Stimulated activated naive B cell treated with anti-CD40 and anti-IgM and Interleukin-4, amounts not matched to agents 10 μg/mL and 1 μg/mL and 100 μg/mL, for 72 hours (primary cell): ENCODE measurements at regions not wholly inside any gene's neighbourhood (a gene's known extent, or its start where the extent isn't known, plus 50 kb on each side); places are given as distances from the start of the nearest gene placed in this dataset.

Source experiments
- ATAC-seq, 2 donors: fragments of 150-1000 bp; cut with Tn5 transposase; replicated peaks; 2 replicates each; pipeline ENCODE4 v1.10.0; 2021; ENCODE audit warnings: moderate library complexity in 1 of 2
- DNase-seq: peaks from one replicate; pipeline ENCODE4 v3.0.0; 2021
- H3K27ac Mint-ChIP-seq: one replicate; pipeline ENCODE4 v1.8.0; 2022; ENCODE audit warnings: mild to moderate bottlenecking, mixed read lengths
- H3K27me3 Mint-ChIP-seq, 2 donors: one replicate each; pipeline ENCODE4 v1.8.0; 2022; ENCODE audit warnings: mixed read lengths in 2 of 2
- H3K36me3 Mint-ChIP-seq, 2 donors: one replicate each; pipeline ENCODE4 v1.8.0; 2022; ENCODE audit warnings: mixed read lengths in 2 of 2, mild to moderate bottlenecking in 1 of 2
- H3K4me1 Mint-ChIP-seq, 2 donors: one replicate each; pipeline ENCODE4 v1.8.0; 2022; ENCODE audit warnings: mixed read lengths in 2 of 2, mild to moderate bottlenecking in 1 of 2
- H3K4me3 Mint-ChIP-seq, 2 donors: one replicate each; pipeline ENCODE4 v1.8.0; 2022; ENCODE audit warnings: mild to moderate bottlenecking in 2 of 2, mixed read lengths in 2 of 2, moderate library complexity in 1 of 2
- H3K9me3 Mint-ChIP-seq, 2 donors: one replicate each; pipeline ENCODE4 v1.8.0; 2022; ENCODE audit warnings: mixed read lengths in 2 of 2, mild to moderate bottlenecking in 1 of 2

DNA sequence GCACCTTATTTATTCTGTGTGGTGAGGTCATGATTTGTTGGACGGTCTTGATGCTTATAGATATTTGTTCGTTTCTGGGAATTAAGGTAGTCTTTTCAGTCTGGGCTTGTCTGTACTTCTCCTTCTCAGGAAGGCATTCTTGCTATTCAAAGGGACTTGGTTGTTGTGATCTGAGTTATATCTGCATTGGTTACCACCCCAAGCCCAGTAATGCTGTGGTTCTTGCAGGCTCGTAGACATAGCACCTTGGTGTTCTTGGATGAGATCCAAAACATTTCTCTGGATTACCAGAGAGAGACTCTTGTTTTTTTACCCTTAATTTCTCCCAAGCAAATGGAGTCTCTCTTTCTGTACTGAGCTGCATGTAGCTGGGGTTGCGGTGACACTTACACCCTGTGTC is 128.0 kb upstream of the CBLB start:
- Mint-ChIP-seq H3K27me3 (no peaks in the 10 kb centered on the region), H3K27ac (no peak overlapping the region), H3K4me1 (no peaks in the 10 kb centered on the region), H3K36me3 (peaks cover 4 to 10% of the 10 kb centered on the region in 2 donors), H3K4me3 (no peak overlapping the region), H3K9me3 (peaks cover 14 to 20% of the 10 kb centered on the region in 2 donors)
- DNase-seq (no peak), ATAC-seq (no peak)

DNA sequence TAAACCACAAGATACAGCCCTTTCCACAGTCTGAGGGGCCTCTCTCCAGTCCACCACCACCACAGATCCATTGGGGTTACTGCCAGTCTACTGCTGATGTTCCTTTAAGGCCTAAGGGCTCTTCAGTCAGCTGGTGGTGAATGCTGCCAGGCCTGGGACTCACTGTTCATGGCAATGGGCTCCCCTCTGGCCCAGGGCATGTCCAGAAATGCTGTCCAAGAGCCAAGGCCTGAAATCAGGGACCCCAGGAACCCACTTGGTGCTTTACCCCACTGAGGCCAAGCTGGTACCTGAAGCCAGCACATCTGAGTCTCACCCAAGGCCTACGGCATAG is 128.6 kb upstream of the CBLB start:
- ATAC-seq = no peak
- H3K4me3 Mint-ChIP-seq = no peak overlapping the region
- H3K9me3 Mint-ChIP-seq = peaks cover 13 to 18% of the 10 kb centered on the region in 2 donors
- no peaks in the 10 kb centered on the region for H3K4me1 Mint-ChIP-seq
- peaks cover 3 to 10% of the 10 kb centered on the region in 2 donors for H3K36me3 Mint-ChIP-seq
- no peak overlapping the region for H3K27ac Mint-ChIP-seq
- DNase-seq = no peak
- H3K27me3 Mint-ChIP-seq = no peaks in the 10 kb centered on the region

DNA sequence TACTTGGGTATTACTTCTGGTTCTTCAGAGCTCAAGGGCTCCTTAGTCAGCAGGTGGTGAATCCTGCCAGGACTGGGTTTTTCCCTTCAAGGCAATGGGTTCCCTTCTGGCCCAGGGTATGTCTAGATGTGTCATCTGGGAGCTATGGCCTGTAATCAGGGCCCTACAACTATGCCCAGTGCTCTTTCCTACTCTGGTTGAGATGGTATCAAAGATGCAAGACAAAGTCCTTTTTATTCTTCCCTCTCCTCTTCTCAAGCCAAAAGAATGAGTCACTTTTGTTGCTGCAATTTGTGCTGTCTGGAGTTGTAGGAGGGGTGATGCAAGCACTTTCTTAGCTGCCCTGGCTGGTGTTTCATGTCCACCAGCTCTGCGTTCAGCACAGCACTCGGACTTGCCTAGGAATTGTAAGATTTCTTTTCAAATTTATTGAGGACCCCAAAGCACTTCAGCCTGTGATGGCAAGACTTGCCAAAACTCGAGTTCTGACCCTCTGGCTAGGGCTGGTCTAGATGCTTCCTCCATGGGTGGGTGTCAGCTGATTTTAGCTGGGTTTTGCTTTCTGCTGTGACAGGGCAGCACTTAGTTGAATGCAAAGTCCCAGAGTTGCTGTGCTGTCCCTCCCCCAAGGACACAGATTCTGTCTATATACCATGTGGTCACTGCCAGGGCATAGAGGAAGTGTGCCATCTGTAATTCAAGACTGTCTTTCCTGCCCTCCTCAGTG is 129.2 kb upstream of the CBLB start:
- no peak overlapping the region for H3K4me3 Mint-ChIP-seq
- H3K27ac Mint-ChIP-seq = no peak overlapping the region
- peaks cover 12 to 16% of the 10 kb centered on the region in 2 donors for H3K9me3 Mint-ChIP-seq
- H3K4me1 Mint-ChIP-seq = no peaks in the 10 kb centered on the region
- no peaks in the 10 kb centered on the region for H3K27me3 Mint-ChIP-seq
- H3K36me3 Mint-ChIP-seq = peaks cover 2 to 10% of the 10 kb centered on the region in 2 donors
- ATAC-seq (peak; percentile 51 to 54), DNase-seq (no peak)

DNA sequence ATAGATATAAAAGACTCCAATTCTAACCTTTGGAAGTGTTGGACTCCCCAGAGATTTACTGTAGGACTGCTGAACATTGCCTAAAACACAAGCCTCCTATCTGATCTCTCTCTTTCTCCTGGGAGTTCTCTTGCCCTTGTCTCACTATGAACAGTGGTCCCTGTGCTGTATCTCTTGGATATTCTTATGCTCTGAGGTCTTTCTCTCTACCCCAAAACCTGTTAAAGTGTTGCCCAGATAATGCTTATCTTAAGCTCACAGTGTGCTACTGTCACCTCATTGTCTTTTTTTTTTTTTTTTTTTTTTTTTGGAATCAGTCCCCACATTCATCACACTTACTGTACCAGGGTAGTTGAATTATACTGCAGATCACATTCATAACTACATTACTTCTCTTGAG is 131.0 kb upstream of the CBLB start:
- peaks cover 2 to 10% of the 10 kb centered on the region in 2 donors for H3K36me3 Mint-ChIP-seq
- H3K4me3 Mint-ChIP-seq = no peak overlapping the region
- no peaks in the 10 kb centered on the region for H3K27me3 Mint-ChIP-seq
- no peak overlapping the region for H3K27ac Mint-ChIP-seq
- H3K4me1 Mint-ChIP-seq = no peaks in the 10 kb centered on the region
- peaks cover 11 to 16% of the 10 kb centered on the region in 2 donors for H3K9me3 Mint-ChIP-seq
- no peak for ATAC-seq
- DNase-seq = no peak

DNA sequence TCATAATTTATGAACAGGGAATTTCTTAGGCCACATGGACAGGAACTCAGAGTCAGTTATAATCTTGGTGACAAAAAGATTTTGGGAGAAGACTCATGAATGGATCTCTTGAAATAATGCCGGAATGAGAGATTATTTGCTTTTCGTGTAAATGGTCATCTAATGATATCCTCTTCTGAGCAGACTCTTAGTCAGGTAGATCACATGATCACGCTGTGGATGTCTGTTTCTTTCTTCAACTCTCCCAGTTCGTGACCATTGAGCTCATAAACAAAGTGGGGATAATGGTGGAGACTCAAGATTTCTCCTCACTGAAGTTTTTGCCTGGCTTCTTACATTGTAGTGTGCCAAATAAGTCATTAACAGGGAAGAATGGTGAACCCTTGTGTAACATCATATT is 133.1 kb upstream of the CBLB start:
- H3K36me3 Mint-ChIP-seq = peaks cover 0 to 2% of the 10 kb centered on the region in 2 donors
- ATAC-seq (no peak), DNase-seq (no peak)
- H3K4me3 Mint-ChIP-seq = no peak overlapping the region
- no peaks in the 10 kb centered on the region for H3K4me1 Mint-ChIP-seq
- H3K9me3 Mint-ChIP-seq = peaks cover 5 to 8% of the 10 kb centered on the region in 2 donors
- no peak overlapping the region for H3K27ac Mint-ChIP-seq
- H3K27me3 Mint-ChIP-seq = no peaks in the 10 kb centered on the region

DNA sequence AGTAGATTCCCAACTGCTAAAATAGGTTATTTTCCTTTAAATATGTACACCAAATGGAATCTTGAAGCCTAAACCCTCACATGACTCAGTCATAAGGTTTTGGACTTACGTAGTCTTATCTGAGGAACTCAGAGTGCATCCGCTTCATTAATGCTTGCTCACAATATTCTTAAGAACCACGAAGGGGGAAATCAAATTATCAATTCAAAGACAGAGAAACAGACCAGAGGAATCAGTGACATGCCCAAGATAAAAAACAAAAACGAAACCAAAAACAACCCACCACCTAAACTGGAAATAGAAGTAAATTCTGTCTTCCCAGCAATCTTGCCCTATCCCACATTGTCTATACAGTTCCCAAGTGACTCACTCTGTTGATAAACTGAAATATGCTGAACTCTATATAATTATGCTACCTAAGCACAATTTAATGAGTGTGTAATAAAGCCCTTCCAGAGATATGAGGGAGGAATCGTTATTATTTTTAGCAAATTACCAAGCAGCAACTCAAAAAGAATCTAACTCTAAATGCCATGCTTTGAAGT is 135.4 kb upstream of the CBLB start:
- Mint-ChIP-seq H3K4me3 (no peak overlapping the region), H3K36me3 (no peaks in the 10 kb centered on the region), H3K27ac (no peak overlapping the region), H3K27me3 (no peaks in the 10 kb centered on the region), H3K9me3 (peaks cover 1 to 7% of the 10 kb centered on the region in 2 donors), H3K4me1 (no peaks in the 10 kb centered on the region)
- DNase-seq (no peak), ATAC-seq (no peak)

DNA sequence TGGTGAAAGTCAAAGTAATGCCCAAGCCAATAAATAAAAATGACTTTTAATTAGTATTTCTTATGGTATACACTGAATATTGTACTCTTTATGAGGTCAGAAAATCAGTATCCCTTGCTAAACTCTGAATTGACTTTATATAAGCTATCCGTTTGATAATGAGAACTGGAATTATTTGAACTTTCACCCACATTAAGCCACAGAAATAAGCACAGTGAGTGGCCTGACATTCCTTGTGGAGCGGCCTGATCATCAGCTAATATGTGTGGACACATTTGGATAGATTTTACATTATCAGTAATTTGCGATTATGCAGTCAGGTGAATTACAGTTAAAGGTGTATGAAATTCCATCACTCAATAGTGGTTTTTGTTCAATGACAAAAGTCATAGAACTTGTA is 136.0 kb upstream of the CBLB start:
- ATAC-seq (no peak), DNase-seq (no peak)
- H3K4me3 Mint-ChIP-seq = no peak overlapping the region
- no peaks in the 10 kb centered on the region for H3K4me1 Mint-ChIP-seq
- H3K27ac Mint-ChIP-seq = no peak overlapping the region
- H3K27me3 Mint-ChIP-seq = no peaks in the 10 kb centered on the region
- H3K36me3 Mint-ChIP-seq = no peaks in the 10 kb centered on the region
- peaks cover 1 to 5% of the 10 kb centered on the region in 2 donors for H3K9me3 Mint-ChIP-seq

DNA sequence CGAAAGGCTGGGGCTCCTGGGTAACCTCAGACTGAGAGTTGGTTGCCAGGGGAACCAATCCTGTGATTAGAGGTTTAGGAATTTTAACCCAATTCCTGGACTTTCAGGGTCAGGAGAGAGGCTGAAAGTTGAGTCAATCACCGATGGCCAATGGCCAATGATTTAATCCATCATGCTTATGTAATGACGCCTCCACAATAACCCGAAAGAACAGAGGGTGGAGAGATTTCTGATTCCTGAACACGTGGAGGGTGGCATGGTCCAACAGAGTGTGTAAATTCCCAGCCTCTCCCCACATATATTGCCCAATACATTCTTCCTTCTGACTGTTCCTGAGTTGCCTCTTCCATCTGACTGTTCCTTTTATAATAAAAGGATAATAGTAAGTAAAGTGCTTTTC is 137.2 kb upstream of the CBLB start:
- no peaks in the 10 kb centered on the region for H3K27me3 Mint-ChIP-seq

DNA sequence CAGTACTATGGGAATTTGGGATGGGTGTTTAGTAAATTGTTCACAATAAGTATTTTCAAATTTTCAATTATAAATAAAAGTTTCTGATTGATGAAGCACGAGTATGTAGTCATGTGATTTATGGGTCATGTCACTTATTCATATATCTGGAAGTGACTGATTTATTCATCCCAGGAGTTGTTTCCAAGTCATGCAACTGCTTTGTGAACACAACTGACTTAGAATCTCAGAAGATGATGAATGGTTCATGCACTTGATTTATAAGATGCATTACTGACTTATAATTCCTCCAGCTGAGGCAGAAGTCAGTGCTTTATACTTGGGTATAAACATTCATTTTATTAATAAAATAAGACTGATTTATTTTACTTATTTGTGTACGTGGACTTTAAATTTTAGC is 137.8 kb upstream of the CBLB start:
- Mint-ChIP-seq H3K4me1 (no peaks in the 10 kb centered on the region), H3K27me3 (no peaks in the 10 kb centered on the region), H3K36me3 (no peaks in the 10 kb centered on the region), H3K4me3 (no peak overlapping the region), H3K27ac (no peak overlapping the region), H3K9me3 (peaks cover 0 to 1% of the 10 kb centered on the region in 2 donors)
- ATAC-seq = no peak
- no peak for DNase-seq

More for the DNA sequence above, 137.2 kb upstream of the CBLB start:
- Mint-ChIP-seq H3K27ac (no peak overlapping the region), H3K4me1 (no peaks in the 10 kb centered on the region), H3K36me3 (no peaks in the 10 kb centered on the region), H3K9me3 (peaks cover 0 to 1% of the 10 kb centered on the region in 2 donors), H3K4me3 (no peak overlapping the region)
- no peak for DNase-seq
- ATAC-seq = no peak

DNA sequence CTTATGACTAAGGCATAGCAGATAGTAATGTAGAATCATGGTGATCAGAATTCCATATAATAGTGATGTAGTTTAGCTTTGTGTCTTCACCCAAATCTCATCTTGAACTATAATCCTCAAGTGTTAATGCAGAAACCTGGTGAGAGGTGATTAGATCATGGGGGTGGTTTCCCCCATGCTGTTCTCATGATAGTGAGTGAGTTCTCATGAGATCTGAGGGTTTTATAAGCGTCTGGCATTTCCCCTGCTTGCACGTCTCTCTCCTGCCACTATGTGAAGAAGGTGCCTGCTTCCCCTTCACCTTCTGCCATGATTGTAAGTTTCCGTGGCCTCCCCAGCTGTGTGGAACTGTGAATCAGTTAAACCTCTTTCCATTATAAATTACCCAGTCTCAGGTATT is 138.7 kb upstream of the CBLB start:
- Mint-ChIP-seq H3K36me3 (no peaks in the 10 kb centered on the region), H3K27me3 (no peaks in the 10 kb centered on the region), H3K4me3 (no peak overlapping the region), H3K9me3 (peaks cover 0 to 1% of the 10 kb centered on the region in 2 donors), H3K27ac (no peak overlapping the region), H3K4me1 (no peaks in the 10 kb centered on the region)
- ATAC-seq (no peak), DNase-seq (no peak)

DNA sequence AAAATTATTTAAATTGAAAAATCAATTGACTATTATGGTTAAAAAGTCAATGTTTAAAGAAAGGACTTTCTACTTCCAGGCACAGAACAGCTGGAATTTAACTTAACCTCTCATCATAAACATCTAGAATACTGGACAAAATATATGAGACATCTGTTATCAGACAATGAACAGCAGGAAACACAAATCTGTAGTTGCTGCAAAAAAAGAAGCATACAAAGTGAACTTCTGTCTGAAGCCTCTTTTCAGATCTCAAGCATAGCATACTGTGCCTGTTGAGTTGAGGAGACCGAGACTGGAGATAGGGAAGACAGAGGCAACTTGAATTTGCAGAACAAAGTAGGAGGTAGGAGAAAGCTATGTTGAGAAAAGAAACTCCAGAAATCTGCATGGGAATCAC is 140.0 kb upstream of the CBLB start:
- Mint-ChIP-seq H3K27ac (no peak overlapping the region), H3K36me3 (no peaks in the 10 kb centered on the region), H3K4me1 (no peaks in the 10 kb centered on the region), H3K27me3 (no peaks in the 10 kb centered on the region), H3K9me3 (peaks cover 0 to 1% of the 10 kb centered on the region in 2 donors), H3K4me3 (no peak overlapping the region)
- no peak for DNase-seq
- ATAC-seq = no peak

DNA sequence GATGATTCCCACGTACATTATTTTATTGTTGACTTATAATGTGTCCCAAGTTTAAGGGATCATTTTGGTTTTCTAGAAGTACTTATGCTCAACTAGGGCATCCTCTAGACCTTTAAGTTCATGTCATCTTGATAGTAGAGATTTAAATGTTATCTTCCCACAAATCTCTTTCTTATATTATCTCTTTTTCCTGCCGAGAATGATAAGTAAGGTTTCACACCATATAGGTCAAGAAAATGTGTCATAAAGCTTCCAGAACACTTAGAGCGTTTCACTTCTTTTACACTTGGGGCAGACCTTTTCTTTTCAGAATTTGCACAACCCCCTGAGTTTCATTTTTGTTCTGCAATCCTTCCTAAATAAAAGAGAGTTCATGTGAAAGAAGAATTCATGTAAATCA is 142.0 kb upstream of the CBLB start:
- H3K4me1 Mint-ChIP-seq = peaks cover 7 to 10% of the 10 kb centered on the region in 2 donors
- peaks cover 0 to 1% of the 10 kb centered on the region in 2 donors for H3K9me3 Mint-ChIP-seq
- H3K27me3 Mint-ChIP-seq = no peaks in the 10 kb centered on the region
- H3K27ac Mint-ChIP-seq = no peak overlapping the region
- H3K4me3 Mint-ChIP-seq = no peak overlapping the region
- no peaks in the 10 kb centered on the region for H3K36me3 Mint-ChIP-seq
- DNase-seq = no peak
- ATAC-seq = no peak

DNA sequence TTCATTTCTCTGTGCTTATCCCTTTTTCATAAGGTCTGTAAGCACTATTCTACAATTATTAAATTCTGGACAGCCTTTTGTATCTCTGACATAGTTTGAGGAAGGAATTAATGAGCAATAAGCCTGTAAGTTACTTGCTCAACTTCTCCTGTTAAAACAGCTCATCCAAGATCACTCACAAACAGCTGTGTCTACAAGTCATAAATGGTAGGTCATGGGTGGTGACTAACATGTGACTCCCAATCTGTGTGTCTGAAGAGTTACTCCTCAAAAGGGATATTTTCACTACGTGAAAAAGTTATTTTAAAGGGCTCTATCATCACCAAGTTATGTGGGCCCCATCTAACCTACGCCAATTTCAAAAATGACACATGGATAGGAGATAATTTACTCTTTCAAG is 145.2 kb upstream of the CBLB start:
- Mint-ChIP-seq H3K27me3 (no peaks in the 10 kb centered on the region), H3K9me3 (peaks cover 0 to 6% of the 10 kb centered on the region in 2 donors), H3K27ac (no peak overlapping the region), H3K4me3 (no peak overlapping the region), H3K4me1 (peaks cover 10 to 19% of the 10 kb centered on the region in 2 donors), H3K36me3 (no peaks in the 10 kb centered on the region)
- ATAC-seq (peak in 1 of 2 donors; percentile 29), DNase-seq (no peak)

DNA sequence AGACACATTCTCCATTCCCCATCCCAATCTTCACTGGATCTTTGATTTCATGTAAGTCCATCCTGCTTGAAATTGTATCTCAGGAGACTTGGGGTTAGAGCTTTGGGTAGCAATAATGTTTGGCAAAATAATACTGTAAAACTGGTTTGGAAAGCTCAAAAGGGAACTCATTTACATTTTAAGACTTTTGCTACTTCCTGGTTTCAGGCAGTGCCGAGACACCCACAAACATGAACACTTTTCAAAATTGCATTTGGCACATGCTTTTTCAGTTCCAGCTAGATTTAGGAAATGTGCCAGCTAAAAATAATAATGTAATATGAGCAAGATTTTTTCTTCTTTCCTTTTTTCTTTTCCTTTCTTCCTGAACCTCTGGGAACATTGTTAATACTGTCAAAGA is 145.7 kb upstream of the CBLB start:
- no peaks in the 10 kb centered on the region for H3K36me3 Mint-ChIP-seq
- H3K27ac Mint-ChIP-seq = no peak overlapping the region
- ATAC-seq = no peak
- H3K4me1 Mint-ChIP-seq = peaks cover 10 to 19% of the 10 kb centered on the region in 2 donors
- no peak overlapping the region for H3K4me3 Mint-ChIP-seq
- H3K9me3 Mint-ChIP-seq = peaks cover 0 to 7% of the 10 kb centered on the region in 2 donors
- H3K27me3 Mint-ChIP-seq = no peaks in the 10 kb centered on the region
- DNase-seq = no peak

DNA sequence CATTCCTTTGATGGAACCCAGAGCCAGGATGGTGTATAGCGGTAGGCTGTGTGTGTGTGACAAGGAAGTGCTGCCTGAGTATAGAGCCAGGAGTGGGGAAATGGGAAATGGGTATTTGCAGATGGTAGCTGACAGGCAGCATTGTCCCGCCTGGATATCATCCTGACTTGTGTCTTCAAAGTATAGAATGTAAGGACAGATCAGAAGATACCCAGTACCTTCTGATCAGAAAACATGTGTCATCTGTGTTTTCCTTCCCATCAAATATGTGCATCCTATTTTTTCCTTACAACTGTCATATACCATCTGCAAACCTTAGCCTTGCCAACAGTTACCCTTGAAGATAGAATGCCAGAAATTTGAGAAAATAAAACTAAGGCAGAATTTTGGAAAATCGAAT is 146.2 kb upstream of the CBLB start:
- Mint-ChIP-seq H3K27ac (no peak overlapping the region), H3K36me3 (no peaks in the 10 kb centered on the region), H3K4me3 (no peak overlapping the region), H3K27me3 (no peaks in the 10 kb centered on the region), H3K9me3 (peaks cover 0 to 7% of the 10 kb centered on the region in 2 donors), H3K4me1 (peaks cover 10 to 19% of the 10 kb centered on the region in 2 donors)
- DNase-seq = no peak
- no peak for ATAC-seq
